Suprapubic skin (tissue), 4 donors: ENCODE measurements at regions not wholly inside any gene's neighbourhood (a gene's known extent, or its start where the extent isn't known, plus 50 kb on each side); places are given as distances from the start of the nearest gene placed in this dataset.

Experiments
- DNase-seq, 2 donors: peaks; one replicate each; pipeline ENCODE4 v3.0.0-alpha.2; 2019; ENCODE audit warnings: low spot score in 2 of 2
- H3K27ac ChIP-seq: fragments of 200-600 bp; sonication (generic); one replicate; pipeline ENCODE4 v1.5.1; 2019
- H3K27me3 ChIP-seq: fragments of 200-600 bp; sonication (generic); one replicate; pipeline ENCODE4 v1.5.1; 2019
- H3K36me3 ChIP-seq: fragments of 200-600 bp; sonication (generic); one replicate; pipeline ENCODE4 v1.5.1; 2019
- H3K4me1 ChIP-seq: fragments of 200-600 bp; sonication (generic); one replicate; pipeline ENCODE4 v1.5.1; 2019
- H3K4me3 ChIP-seq: fragments of 200-600 bp; sonication (generic); one replicate; pipeline ENCODE4 v1.5.1; 2019; ENCODE audit warnings: mild to moderate bottlenecking
- H3K9me3 ChIP-seq: fragments of 200-600 bp; sonication (generic); one replicate; pipeline ENCODE4 v1.5.1; 2019
- EP300 ChIP-seq: sonication (generic); formaldehyde crosslinking; IDR thresholded peaks from one replicate; pipeline ENCODE4 v1.6.1; 2017; ENCODE audit warnings: antibody characterized with exemption
- POLR2A ChIP-seq, 2 donors: fragments of 450-650 bp; IDR thresholded peaks; one replicate each; pipeline ENCODE4 v1.6.1; 2017; ENCODE audit warnings: antibody characterized with exemption in 2 of 2, mild to moderate bottlenecking in 2 of 2, moderate library complexity in 2 of 2
- POLR2AphosphoS5 ChIP-seq, 3 donors: sonication (generic); formaldehyde crosslinking; IDR thresholded peaks; one replicate each; pipeline ENCODE4 v1.6.1; 2017; ENCODE audit warnings: antibody characterized with exemption in 3 of 3
- WGBS: methylation state at CpG from one replicate; pipeline ENCODE4 v1.1.5; 2018; 5-methylcytosine and 5-hydroxymethylcytosine counted together
- TF ChIP-seq, protein P1 (sequence below), 2 donors: fragments of 200-600 bp in 1 of 2; fragments of 450-650 bp in 1 of 2; sonication (generic) in 1 of 2; IDR thresholded peaks; one replicate each; pipeline ENCODE4 v1.5.1; 2016 to 2019; ENCODE audit warnings: antibody characterized with exemption in 2 of 2, mild to moderate bottlenecking in 1 of 2, moderate library complexity in 1 of 2

DNA sequence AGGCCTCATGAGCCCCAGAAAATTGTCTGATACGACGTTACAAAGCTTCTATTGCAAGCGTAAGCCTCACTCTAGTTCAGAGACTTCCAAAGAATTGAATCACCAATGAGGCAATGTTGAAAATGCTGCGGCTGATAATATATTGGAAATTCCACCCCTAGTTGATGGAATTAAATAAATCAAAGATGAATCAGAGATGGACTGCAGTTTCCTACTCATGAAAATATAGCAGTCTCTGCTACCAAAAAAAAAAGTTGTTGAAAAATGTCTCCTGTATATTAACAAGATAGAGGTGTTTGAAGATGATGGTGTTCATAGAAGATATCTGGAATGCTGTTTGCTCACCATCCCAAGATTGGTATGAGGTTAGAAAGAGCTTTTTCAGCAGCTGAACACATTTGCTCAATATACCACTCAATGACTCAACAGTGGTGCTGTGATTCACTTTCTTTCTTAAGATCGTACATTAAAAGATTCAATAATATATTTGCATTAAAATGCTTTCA lies 99.8 kb upstream of the ARHGAP28 start:
- no peak overlapping the region for H3K27ac ChIP-seq
- H3K27me3 ChIP-seq = no peaks in the 10 kb centered on the region
- no peaks in the 10 kb centered on the region for H3K9me3 ChIP-seq
- TF ChIP-seq EP300 (no peak), POLR2AphosphoS5 (IDR thresholded peaks at IDR 0.05) (no peak), POLR2A (IDR thresholded peaks at IDR 0.05) (no peak)
- TF ChIP-seq, protein P1, sequence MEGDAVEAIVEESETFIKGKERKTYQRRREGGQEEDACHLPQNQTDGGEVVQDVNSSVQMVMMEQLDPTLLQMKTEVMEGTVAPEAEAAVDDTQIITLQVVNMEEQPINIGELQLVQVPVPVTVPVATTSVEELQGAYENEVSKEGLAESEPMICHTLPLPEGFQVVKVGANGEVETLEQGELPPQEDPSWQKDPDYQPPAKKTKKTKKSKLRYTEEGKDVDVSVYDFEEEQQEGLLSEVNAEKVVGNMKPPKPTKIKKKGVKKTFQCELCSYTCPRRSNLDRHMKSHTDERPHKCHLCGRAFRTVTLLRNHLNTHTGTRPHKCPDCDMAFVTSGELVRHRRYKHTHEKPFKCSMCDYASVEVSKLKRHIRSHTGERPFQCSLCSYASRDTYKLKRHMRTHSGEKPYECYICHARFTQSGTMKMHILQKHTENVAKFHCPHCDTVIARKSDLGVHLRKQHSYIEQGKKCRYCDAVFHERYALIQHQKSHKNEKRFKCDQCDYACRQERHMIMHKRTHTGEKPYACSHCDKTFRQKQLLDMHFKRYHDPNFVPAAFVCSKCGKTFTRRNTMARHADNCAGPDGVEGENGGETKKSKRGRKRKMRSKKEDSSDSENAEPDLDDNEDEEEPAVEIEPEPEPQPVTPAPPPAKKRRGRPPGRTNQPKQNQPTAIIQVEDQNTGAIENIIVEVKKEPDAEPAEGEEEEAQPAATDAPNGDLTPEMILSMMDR (IDR thresholded peaks at IDR 0.05) = no peak
- H3K4me3 ChIP-seq = no peak overlapping the region
- H3K36me3 ChIP-seq = no peaks in the 10 kb centered on the region
- peaks cover 12% of the 10 kb centered on the region for H3K4me1 ChIP-seq
- WGBS = 82% methylated on average over 5 of the region's 5 CpGs
- DNase-seq = no peak

DNA sequence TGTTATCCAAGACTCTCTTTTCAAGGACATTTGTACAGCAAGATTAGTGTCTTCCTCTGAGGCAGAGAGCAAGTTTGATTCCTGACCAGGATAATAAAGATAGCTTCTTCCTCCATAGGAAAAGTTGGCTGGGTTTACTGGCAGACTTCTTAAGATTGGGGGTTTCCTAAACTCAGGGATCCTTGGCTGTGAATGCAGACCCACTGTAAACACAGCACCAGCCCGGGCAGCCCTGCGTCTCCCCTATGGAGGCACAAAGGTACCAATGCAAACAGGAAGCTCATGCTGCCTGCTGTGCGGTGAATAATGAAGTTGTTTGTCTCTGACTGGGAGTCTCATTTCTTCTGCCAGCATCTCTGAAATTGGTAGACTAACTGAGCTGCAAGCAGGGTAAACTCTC lies 96.2 kb upstream of the ARHGAP28 start:
- Histone ChIP-seq H3K27me3 (no peaks in the 10 kb centered on the region), H3K27ac (no peak overlapping the region), H3K36me3 (no peaks in the 10 kb centered on the region), H3K9me3 (no peaks in the 10 kb centered on the region), H3K4me1 (no peaks in the 10 kb centered on the region), H3K4me3 (no peak overlapping the region)
- no peak for DNase-seq
- WGBS = 60% methylated on average over 3 of the region's 3 CpGs
- TF ChIP-seq, protein P1 (IDR thresholded peaks at IDR 0.05) = no peak
- TF ChIP-seq EP300 = no peak
- no peak for TF ChIP-seq POLR2A (IDR thresholded peaks at IDR 0.05)
- TF ChIP-seq POLR2AphosphoS5 (IDR thresholded peaks at IDR 0.05) = no peak

DNA sequence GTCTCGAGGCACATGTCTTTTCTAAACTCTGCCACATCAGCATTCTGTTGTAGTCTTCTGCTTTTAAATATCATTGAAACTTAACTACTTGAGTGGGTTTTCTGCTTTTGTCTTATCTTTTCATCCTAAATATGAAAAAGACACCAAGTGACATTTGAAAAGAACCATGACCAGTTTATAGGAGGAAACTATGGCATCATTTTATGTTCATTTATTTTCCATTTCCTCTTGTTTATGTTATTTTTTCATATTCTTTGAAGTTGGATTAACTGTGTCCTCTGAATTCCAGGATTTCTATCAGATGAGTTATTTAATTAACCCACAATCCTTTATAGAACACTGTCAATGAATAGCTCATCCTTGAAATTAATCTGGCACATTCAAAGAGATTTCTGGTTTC lies 93.4 kb upstream of the ARHGAP28 start:
- Histone ChIP-seq H3K27ac (no peak overlapping the region), H3K9me3 (no peaks in the 10 kb centered on the region), H3K36me3 (no peaks in the 10 kb centered on the region), H3K27me3 (no peaks in the 10 kb centered on the region), H3K4me3 (no peak overlapping the region), H3K4me1 (no peaks in the 10 kb centered on the region)
- no peak for DNase-seq
- TF ChIP-seq, protein P1 (IDR thresholded peaks at IDR 0.05) = no peak
- TF ChIP-seq POLR2AphosphoS5 (IDR thresholded peaks at IDR 0.05) = no peak
- no peak for TF ChIP-seq POLR2A (IDR thresholded peaks at IDR 0.05)
- TF ChIP-seq EP300 = no peak
- 60% methylated on average over 1 of the region's 1 CpG for WGBS

DNA sequence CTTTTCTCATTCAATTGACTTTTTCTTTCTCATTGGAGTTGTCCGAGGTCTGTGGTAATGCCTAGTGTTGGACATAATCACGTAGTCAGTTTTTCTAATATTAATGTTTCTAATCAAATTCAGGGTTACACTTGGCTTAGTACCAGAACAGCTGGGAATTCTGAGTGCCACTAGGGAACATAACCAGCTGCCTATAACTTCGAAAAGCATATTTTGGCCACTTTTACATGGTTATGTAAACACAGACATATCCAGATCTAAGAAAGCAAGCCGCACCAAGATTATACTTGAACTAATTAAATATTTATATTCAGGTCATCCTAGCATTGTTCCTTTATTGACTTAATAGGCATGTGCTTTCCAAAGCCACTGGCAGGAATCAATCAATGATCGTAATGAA lies 91.1 kb upstream of the ARHGAP28 start:
- no peaks in the 10 kb centered on the region for H3K4me1 ChIP-seq
- H3K27ac ChIP-seq = no peak overlapping the region
- no peak overlapping the region for H3K4me3 ChIP-seq
- H3K27me3 ChIP-seq = no peaks in the 10 kb centered on the region
- TF ChIP-seq POLR2AphosphoS5 (IDR thresholded peaks at IDR 0.05) (no peak), POLR2A (IDR thresholded peaks at IDR 0.05) (no peak), EP300 (no peak)
- TF ChIP-seq, protein P1 (IDR thresholded peaks at IDR 0.05) = no peak
- 75% methylated on average over 5 of the region's 5 CpGs for WGBS
- DNase-seq = no peak
- no peaks in the 10 kb centered on the region for H3K36me3 ChIP-seq
- H3K9me3 ChIP-seq = no peaks in the 10 kb centered on the region

DNA sequence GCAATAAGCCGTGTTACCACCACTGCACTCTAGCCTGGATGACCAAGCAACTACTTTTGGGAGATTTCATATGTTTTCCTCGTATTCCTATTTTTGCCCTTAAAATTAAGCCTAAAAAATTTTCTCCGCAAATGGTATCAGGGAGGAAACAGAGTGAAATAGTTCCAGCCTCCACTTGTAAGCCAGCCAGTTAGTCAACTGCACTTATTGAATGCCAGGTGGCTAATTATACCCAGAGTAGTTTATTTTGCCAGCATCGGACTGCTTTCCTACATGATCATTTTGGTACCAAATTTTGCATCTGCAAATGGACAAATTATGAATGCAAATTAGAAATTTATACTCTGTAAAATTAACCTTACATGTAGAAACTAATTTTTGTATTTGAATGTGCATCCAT lies 90.2 kb upstream of the ARHGAP28 start:
- 82% methylated on average over 4 of the region's 4 CpGs for WGBS
- DNase-seq = no peak

More for the DNA sequence above, 90.2 kb upstream of the ARHGAP28 start:
- no peaks in the 10 kb centered on the region for H3K4me1 ChIP-seq
- H3K36me3 ChIP-seq = no peaks in the 10 kb centered on the region
- H3K4me3 ChIP-seq = no peak overlapping the region
- no peaks in the 10 kb centered on the region for H3K27me3 ChIP-seq
- TF ChIP-seq, protein P1 (IDR thresholded peaks at IDR 0.05) = no peak
- TF ChIP-seq POLR2AphosphoS5 (IDR thresholded peaks at IDR 0.05) = no peak
- TF ChIP-seq EP300 = no peak
- no peak for TF ChIP-seq POLR2A (IDR thresholded peaks at IDR 0.05)
- no peak overlapping the region for H3K27ac ChIP-seq
- no peaks in the 10 kb centered on the region for H3K9me3 ChIP-seq
